MM.1S (cell line): ENCODE measurements at regions not wholly inside any gene's neighbourhood (a gene's known extent, or its start where the extent isn't known, plus 50 kb on each side); places are given as distances from the start of the nearest gene placed in this dataset.

Experiments used
- DNase-seq: peaks from one replicate; pipeline ENCODE4 v3.0.0-alpha.2; 2015
- H2AFZ ChIP-seq: fragments of 300-600 bp; sonication (generic); 2 replicates; pipeline ENCODE4 v1.6.0; 2016; ENCODE audit warnings: antibody characterized with exemption, low read length
- H3F3A ChIP-seq: fragments of 300-600 bp; sonication (generic); 2 replicates; pipeline ENCODE4 v1.6.1; 2016; ENCODE audit warnings: mild to moderate bottlenecking, antibody characterized with exemption, low read length, moderate library complexity, mixed read lengths; ENCODE audit not compliant: insufficient read depth
- H3K27ac ChIP-seq: fragments of 300-600 bp; sonication (generic); 2 replicates; pipeline ENCODE4 v1.5.1; 2016; ENCODE audit warnings: mild to moderate bottlenecking, low read length
- H3K27me3 ChIP-seq: fragments of 300-600 bp; sonication (generic); replicated peaks from 2 replicates; pipeline ENCODE4 v1.6.0; 2016; ENCODE audit warnings: low read length; ENCODE audit not compliant: insufficient read depth
- H3K36me3 ChIP-seq: fragments of 300-600 bp; sonication (generic); replicated peaks from 2 replicates; pipeline ENCODE4 v1.6.1; 2016; ENCODE audit warnings: mild to moderate bottlenecking, low read length, mixed read lengths; ENCODE audit not compliant: insufficient read depth
- H3K4me1 ChIP-seq: fragments of 300-600 bp; sonication (generic); 2 replicates; pipeline ENCODE4 v1.6.1; 2016; ENCODE audit warnings: low read length, mixed read lengths
- H3K4me2 ChIP-seq: fragments of 300-600 bp; sonication (generic); 2 replicates; pipeline ENCODE4 v1.6.0; 2016; ENCODE audit warnings: low read depth, low read length
- H3K4me3 ChIP-seq: fragments of 300-600 bp; sonication (generic); 2 replicates; pipeline ENCODE4 v1.5.1; 2016; ENCODE audit warnings: low read length, mixed read lengths
- H3K79me2 ChIP-seq: fragments of 300-600 bp; sonication (generic); 2 replicates; pipeline ENCODE4 v1.6.1; 2016; ENCODE audit warnings: mixed run types, low read length, mixed read lengths
- H3K9ac ChIP-seq: fragments of 300-600 bp; sonication (generic); 2 replicates; pipeline ENCODE4 v1.6.1; 2016; ENCODE audit warnings: low read length, mixed read lengths
- H3K9me2 ChIP-seq: fragments of 300-600 bp; sonication (generic); replicated peaks from 2 replicates; pipeline ENCODE4 v1.6.1; 2016; ENCODE audit warnings: mild to moderate bottlenecking, low read length, mixed read lengths; ENCODE audit not compliant: insufficient read depth
- H3K9me3 ChIP-seq: fragments of 300-600 bp; sonication (generic); replicated peaks from 2 replicates; pipeline ENCODE4 v1.6.1; 2016; ENCODE audit warnings: mild to moderate bottlenecking, low read length, mixed read lengths; ENCODE audit not compliant: insufficient read depth
- H4K20me1 ChIP-seq: fragments of 300-600 bp; sonication (generic); 2 replicates; pipeline ENCODE4 v1.6.1; 2016; ENCODE audit warnings: mild to moderate bottlenecking, low read length, moderate library complexity, mixed read lengths; ENCODE audit not compliant: insufficient read depth
- EZH2 ChIP-seq: fragments of 300-600 bp; sonication (generic); optimal IDR thresholded peaks from 2 replicates; pipeline ENCODE3; 2017; ENCODE audit warnings: low read depth, mild to moderate bottlenecking, antibody characterized with exemption, low read length, mixed read lengths
- EZH2phosphoT487 ChIP-seq: fragments of 300-600 bp; sonication (generic); IDR thresholded peaks from 2 replicates; pipeline ENCODE4 v1.6.1; 2018; ENCODE audit warnings: antibody characterized with exemption, low read length
- TF ChIP-seq, protein P1 (sequence below): fragments of 300-600 bp; sonication (generic); IDR thresholded peaks from 2 replicates; pipeline ENCODE4 v1.5.1; 2016; ENCODE audit warnings: antibody characterized with exemption, low read length, mixed read lengths

DNA sequence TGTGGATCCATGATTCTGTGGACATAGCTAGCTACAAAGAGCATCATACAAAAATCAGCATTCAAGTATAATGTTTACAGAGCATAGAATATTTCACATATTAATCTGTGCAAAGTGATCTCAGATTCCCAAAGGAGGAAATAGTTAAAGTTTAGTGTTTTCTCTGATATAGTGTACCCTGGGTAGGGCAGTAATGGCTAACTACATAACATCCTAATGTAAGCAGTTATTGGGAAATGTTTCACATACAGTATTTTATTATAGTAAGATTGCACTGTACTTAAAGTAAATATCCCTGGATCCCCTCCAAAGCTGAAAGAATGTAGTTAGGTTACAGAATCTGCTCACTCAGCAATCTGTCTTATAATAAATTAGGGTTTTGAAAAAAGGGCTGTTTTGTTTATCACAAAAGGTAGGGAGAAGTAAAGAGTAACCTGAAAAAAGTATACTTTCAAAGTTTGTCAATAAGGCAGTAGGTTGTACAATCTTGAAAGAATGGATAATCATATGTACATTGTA lies 52.5 kb upstream of the SMARCA2 start:
- H3K4me2 ChIP-seq: no peak overlapping the region
- H3K27me3 ChIP-seq: no peaks in the 10 kb centered on the region
- H4K20me1 ChIP-seq: no peaks in the 10 kb centered on the region
- no peak overlapping the region for H2AFZ ChIP-seq
- H3F3A ChIP-seq: peaks cover 9% of the 10 kb centered on the region; the same call in 1 of the 2 replicates
- H3K9me2 ChIP-seq: no peaks in the 10 kb centered on the region
- no peaks in the 10 kb centered on the region for H3K79me2 ChIP-seq
- DNase-seq: no peak
- H3K27ac ChIP-seq: no peak overlapping the region
- no peaks in the 10 kb centered on the region for H3K9me3 ChIP-seq
- H3K36me3 ChIP-seq: no peaks in the 10 kb centered on the region
- no peak overlapping the region for H3K9ac ChIP-seq
- TF ChIP-seq EZH2 (no peak), EZH2phosphoT487 (no peak)
- TF ChIP-seq, protein P1, sequence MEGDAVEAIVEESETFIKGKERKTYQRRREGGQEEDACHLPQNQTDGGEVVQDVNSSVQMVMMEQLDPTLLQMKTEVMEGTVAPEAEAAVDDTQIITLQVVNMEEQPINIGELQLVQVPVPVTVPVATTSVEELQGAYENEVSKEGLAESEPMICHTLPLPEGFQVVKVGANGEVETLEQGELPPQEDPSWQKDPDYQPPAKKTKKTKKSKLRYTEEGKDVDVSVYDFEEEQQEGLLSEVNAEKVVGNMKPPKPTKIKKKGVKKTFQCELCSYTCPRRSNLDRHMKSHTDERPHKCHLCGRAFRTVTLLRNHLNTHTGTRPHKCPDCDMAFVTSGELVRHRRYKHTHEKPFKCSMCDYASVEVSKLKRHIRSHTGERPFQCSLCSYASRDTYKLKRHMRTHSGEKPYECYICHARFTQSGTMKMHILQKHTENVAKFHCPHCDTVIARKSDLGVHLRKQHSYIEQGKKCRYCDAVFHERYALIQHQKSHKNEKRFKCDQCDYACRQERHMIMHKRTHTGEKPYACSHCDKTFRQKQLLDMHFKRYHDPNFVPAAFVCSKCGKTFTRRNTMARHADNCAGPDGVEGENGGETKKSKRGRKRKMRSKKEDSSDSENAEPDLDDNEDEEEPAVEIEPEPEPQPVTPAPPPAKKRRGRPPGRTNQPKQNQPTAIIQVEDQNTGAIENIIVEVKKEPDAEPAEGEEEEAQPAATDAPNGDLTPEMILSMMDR: no peak
- no peak overlapping the region for H3K4me3 ChIP-seq
- peaks cover 17% of the 10 kb centered on the region; the same call in 1 of the 2 replicates for H3K4me1 ChIP-seq

DNA sequence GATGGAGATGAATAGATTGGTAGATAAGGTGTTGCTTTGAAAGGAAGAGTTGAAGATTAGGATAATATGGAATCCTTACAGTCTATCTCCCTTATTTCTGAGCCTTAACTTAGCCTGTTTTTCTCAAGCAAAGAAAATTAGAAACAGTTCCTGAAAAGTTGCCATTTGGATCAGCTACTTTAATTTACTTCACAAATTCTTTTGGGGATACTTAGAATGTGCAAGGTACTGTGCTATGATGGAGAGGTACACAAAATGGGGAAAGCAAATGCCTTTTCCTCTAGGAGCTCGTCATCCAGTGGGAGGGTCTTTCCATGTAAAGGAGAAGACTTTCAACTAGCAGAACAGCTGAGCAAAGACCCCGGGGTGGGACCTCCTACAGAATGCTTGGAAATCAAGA lies 51.1 kb upstream of the SMARCA2 start:
- H4K20me1 ChIP-seq: no peaks in the 10 kb centered on the region
- H3K36me3 ChIP-seq: no peaks in the 10 kb centered on the region
- H3F3A ChIP-seq: peaks cover 9% of the 10 kb centered on the region; the same call in 1 of the 2 replicates
- no peaks in the 10 kb centered on the region for H3K9me2 ChIP-seq
- H2AFZ ChIP-seq: no peak overlapping the region
- TF ChIP-seq EZH2phosphoT487: no peak
- TF ChIP-seq, protein P1: no peak
- TF ChIP-seq EZH2: no peak
- H3K9me3 ChIP-seq: no peaks in the 10 kb centered on the region
- no peaks in the 10 kb centered on the region for H3K79me2 ChIP-seq
- peaks cover 17% of the 10 kb centered on the region; the same call in 1 of the 2 replicates for H3K4me1 ChIP-seq
- H3K4me2 ChIP-seq: no peak overlapping the region
- no peak overlapping the region for H3K4me3 ChIP-seq
- no peak overlapping the region for H3K9ac ChIP-seq
- no peak overlapping the region for H3K27ac ChIP-seq
- no peak for DNase-seq
- H3K27me3 ChIP-seq: no peaks in the 10 kb centered on the region
